ENCODE measurements at regions not wholly inside any gene's neighbourhood (a gene's known extent, or its start where the extent isn't known, plus 50 kb on each side); places are given as distances from the start of the nearest gene placed in this dataset.

GRCh38 chr1:99516141-99516540 is 129.8 kb upstream of the PALMD start (continued):
- TF ChIP-seq CHD1 (IDR thresholded peaks at IDR 0.05; ENCODE audit: low read depth, low read length), result no peak
- no peak for TF ChIP-seq CBX5 (IDR thresholded peaks at IDR 0.05; ENCODE audit: low read depth, low read length)
- no peak for TF ChIP-seq TAF1 (IDR thresholded peaks at IDR 0.05; ENCODE audit: low read depth, low read length)
- TF ChIP-seq KDM5A (IDR thresholded peaks at IDR 0.05; ENCODE audit: low read length), result no peak
- no peak for TF ChIP-seq FOSL1 (IDR thresholded peaks at IDR 0.05; ENCODE audit: insufficient read depth, low read depth, low read length)
- no peak for TF ChIP-seq KDM4A (IDR thresholded peaks at IDR 0.05; ENCODE audit: low read depth, low read length, severe bottlenecking)
- TF ChIP-seq EZH2 (IDR thresholded peaks at IDR 0.05; ENCODE audit: low read depth, low read length, severe bottlenecking), result no peak
- TF ChIP-seq TAF7 (optimal IDR thresholded peaks at IDR 0.05; ENCODE audit: borderline replicate concordance, low read depth, low read length), result no peak
